Limb (tissue), 2 donors: ENCODE measurements at regions not wholly inside any gene's neighbourhood (a gene's known extent, or its start where the extent isn't known, plus 50 kb on each side); places are given as distances from the start of the nearest gene placed in this dataset.

Source experiments
- DNase-seq, 2 donors: peaks; one replicate each; pipeline ENCODE4 v3.0.0-alpha.2; 2016; ENCODE audit errors: extremely low spot score in 2 of 2

DNA sequence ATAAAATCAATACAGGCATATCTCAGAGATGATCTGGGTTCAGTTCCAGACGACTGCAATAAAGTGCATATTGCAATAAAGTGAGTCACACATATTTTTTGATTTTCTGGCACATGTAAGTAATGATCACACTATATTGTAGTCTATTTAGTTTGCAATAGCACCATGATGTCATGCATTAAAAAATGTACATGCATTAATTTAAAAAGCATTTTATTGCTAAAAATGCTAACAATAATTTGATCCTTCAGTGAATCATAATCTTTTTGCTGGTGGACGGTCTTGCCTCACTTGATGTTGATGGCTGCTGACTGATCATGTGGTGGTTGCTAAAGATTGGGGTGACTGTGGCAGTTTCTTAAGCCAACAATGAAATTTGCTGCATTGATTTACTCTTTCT lies 511.1 kb downstream of the OTOL1 start:
- no peak for DNase-seq

DNA sequence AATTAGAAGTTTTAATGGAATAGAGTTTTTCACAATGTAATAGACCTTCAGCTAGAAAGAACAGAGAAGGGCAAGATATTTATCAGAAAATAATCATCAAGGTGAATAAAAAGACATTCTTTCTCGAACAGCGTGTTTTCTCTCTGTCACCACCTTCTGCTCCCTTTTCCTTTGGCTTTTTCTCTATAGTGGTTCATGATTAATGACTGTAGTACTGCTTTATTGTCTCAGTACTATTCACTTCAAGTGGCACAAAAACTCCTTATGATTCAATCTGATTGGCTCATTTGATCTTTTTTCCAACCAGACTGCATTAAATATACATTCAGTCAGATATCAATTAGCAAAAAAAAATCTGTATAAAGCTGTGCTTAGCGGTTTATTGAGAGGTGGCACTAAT lies 516.0 kb downstream of the OTOL1 start:
- DNase-seq, result no peak

DNA sequence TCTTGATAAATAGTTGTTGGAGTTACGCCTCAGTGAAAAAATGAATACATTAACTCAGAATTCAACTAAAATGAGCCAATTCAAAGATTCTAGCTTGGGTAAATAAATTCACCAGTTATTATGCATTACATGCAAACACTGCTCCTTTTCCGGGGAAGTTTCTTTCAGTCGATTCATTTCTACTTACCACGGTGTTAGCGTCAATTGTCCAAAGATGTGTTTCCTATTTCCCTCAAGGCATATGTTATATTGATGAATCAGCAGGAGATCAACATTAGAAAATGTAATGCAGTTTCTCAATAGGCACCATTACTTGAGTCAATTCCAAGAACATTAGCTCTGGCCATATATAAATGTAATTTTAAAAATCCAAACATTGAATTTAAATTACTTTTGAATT lies 517.7 kb downstream of the OTOL1 start:
- no peak for DNase-seq

DNA sequence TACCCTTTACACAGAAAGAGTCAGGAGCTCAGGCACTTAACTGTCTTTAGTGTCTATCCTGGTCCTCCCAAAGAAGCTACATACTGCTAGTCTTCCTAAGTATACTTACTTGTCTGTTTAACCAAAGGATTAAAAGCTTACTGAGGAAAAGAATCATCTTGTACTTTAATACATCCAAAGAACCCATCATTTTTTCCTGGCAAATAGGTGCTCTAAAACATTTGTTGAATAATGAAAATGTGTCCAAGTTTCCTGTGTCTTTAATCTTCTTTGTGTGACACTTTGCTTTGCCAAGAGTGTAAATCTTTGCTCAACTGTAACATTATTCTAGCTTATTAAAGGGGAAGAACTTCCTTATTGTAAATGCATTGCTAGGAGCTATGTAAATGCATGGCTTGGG lies 519.2 kb downstream of the OTOL1 start:
- DNase-seq, result peak in 1 of 2 donors; percentile 44

DNA sequence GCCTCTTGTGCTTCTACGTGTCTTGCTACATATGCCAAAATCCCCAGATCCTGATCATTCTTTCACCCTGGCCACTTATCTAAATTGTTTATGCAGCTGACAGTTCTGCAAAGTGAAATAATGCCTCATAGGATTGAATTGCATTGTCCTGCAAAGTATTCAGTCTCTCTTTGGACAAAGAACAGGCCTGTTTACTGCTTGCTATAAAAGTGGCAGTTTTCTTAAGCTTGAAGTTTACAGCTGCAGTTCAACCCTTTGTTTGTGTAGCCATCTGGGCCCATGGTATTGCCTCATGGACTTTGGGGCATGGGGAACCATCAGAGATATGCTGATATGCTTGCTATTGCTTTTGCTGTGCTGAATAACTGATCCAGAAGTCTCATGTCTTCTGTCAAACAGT lies 523.2 kb downstream of the OTOL1 start:
- no peak for DNase-seq

DNA sequence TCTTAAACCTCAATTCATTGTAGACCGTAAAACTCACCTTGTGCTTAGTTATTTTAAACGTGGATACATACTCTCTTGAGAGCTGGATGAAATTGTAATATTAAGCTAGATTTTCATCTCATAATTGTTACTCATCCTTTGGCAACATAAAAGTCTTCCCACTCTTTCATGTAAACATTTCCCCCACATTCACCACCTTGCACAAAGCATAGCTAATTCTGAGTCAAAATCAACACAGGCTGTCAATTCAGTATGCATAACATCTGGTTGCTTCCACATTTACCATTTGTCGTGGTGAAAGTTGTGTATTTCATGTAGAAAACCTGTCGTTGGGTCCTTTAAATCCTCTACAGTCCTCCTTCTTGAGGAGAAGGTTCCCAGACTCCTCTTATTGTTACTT lies 524.6 kb downstream of the OTOL1 start:
- no peak for DNase-seq

DNA sequence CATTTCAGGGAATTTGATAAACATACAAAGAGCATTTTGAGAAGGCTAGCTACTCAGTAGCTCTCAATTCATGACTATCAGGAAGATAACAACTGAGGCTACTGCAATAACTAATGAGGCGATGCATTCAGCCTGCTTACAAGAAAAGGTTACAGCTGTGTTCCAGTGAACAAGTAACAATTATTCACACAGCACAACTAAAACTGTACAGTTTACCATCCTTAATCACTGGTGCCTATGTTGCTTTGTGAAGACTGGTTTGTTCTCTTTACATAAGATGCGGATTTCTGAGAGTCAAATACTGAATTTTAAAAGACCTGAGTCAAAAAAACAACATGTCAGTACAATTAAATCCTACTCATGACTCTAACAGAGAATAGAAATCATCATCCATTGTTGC lies 526.3 kb downstream of the OTOL1 start:
- no peak for DNase-seq

DNA sequence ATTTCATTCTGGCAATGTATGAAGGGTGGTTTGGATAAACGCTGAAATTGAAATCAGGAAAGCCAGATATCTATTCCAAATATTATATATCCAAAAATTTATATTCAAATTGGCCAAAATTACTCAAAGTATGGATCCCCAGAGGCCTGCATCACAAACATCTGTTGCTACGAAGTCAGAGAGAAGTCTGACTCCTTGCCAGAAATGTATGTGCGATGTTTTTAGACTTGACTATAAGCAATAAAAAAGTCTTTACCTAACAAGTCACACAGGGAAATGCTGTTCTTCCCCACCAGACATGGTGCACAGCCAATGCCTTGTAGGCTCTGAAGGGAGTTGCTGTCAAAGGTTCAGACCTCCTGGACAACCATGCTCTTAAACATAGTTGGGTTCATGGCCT lies 533.1 kb downstream of the OTOL1 start:
- peak in 1 of 2 donors; percentile 58 for DNase-seq

DNA sequence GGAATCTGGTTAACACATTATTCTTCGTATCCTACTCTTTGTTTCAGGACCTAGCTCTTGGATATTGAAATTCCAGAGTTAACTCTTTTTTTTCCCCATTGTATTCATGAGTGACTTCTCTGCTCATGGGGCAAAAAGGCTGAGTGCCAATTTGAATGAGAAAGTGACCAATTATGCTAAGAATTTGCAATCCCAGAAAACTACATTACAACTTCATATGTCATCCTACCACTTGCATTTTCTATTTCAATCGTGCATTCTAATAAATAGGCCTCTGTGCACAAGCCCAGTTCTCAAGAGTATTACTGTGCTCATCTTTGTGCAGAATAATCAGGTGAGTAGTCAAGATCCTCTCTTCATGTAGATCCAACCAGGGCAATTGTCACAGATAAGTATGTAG lies 537.8 kb downstream of the OTOL1 start:
- no peak for DNase-seq

DNA sequence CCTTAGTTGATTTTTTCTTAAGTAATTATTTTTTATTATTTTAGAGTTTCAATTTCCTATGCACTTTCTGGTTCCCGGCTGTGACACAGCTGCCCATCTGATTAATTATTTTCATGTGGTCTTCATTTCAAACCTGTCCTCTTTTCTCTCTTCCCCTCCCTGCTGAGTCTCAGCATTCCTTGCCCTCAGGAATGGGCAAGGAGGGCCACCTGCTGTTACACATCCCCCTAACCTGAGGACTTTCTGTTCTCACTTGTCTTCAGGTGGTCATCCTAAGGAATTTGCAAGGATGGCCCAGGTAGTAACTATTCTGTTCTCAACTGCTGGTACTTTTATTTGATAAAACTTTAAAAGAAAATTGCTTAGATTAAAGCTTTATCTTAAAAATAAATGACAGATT lies 545.0 kb downstream of the OTOL1 start:
- no peak for DNase-seq

DNA sequence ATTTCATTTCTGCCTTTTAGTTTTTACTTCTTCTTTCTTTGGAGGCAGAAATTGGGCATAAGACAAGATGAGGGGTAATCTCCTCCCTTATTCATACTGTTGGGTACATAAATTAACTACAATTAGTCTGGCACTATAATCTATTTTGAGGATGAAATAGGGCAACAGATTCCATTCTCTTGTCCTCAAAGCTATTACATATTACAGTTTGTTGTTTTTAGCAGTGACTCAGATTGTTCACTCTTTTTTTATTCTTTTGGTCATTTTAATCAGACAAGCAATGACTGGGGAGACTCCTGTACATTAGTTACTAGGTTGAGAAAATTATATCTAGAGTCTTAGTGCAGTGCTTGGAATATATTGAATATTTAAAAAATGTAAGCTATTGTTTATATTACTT lies 556.0 kb downstream of the OTOL1 start:
- DNase-seq, result no peak

DNA sequence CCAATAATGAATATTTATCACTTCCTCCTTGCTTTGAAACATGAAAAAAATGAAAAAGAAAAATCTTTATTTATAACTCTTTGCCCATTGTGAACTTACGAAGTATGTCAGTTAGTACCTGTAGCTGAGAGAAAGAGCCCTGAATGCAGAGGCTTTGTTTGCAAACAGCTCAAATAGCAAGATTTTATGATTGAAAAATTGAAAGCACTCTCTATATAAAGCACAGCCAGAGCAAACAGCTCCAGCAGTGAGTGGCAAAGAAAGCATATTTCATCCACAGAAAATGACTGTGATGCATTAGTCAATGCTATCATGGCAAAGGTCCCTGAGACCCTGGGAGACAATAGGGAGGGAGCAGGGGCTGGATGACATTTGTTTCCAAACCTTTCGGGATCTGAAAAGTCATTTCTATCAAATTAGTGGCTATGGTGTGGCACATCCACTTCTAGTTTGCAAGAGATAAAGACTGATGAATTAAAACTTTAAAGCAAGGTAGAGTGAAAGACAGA lies 576.1 kb downstream of the OTOL1 start:
- DNase-seq, result no peak

DNA sequence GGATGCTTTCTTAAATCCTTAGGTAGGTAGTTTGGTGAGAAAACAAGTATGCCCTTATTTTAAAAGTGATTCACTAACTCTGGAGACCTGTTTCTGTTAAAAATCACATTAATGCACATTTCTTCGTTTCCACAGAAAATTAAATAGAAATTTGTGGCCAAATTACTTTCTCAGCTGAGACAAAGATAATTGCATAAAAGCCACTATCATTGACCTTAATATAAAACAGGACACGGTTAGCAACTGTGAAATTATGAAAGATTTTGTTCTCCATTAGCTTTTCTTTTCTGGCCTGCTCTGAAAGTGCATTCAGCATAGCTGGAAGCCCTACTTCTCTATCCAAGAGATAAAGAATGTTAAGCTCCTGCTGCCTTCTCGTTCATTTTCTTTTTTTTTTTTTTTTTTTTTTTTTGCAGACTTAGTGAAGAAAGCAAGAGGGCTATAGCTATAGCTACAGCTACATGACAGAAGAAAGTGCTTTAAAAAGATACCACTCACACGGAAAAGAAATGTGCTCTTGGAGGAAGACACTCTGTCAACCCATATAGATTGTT lies 576.9 kb downstream of the OTOL1 start:
- no peak for DNase-seq

DNA sequence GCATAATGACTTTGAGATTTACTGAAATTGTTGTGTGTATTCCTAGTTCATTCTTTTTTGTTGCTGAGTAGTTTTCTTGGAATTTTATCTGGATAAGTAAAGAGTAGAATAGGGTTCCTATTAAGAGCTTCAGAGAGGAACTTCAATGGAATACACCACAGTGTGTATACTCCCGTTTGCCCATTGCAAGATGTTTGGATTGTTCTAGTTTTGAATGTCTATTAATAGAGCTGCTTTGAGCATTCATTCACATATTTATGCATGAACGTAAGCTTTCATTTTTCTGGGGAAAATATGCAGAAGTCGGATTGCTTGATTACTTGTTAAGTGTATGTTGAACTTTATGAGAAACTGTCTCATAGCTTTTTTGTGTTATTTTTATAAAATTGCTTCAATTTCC lies 580.5 kb downstream of the OTOL1 start:
- DNase-seq, result no peak

DNA sequence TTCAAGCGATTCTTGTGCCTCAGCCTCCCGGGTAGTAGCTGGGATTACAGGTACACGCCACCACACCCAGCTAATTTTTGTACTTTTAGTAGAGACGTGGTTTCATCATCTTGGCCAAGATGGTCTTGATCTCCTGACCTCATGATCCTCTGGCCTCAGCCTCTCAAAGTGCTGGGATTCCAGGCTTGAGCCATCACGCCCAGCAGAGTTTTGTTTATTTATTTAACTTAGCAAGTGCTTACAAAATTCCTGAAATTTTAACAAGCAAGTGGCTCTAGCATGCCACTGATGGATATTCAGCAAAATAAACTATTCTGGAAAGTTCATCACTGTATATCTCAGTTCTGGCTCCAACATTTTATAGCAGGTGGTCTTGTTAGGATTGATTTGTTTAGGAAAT lies 585.9 kb downstream of the OTOL1 start:
- no peak for DNase-seq

DNA sequence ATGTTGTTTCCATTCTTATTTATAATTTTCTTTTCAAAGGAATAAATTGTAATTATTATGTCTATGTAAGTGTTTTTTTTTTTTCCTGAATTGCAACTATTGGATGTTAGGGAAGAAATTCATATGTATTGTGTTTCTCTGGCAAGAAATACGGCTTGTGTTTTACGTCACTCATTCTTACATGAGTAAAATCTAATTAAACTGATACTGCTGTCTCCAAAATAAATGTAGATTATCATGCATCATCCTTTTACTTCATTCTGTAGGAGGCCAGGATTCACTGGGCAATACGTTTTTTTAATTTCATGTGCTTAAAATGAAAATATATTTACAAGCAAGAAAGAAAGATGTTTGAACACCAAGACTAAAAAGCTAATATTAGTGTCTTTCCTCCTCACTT lies 590.8 kb downstream of the OTOL1 start:
- DNase-seq, result no peak

DNA sequence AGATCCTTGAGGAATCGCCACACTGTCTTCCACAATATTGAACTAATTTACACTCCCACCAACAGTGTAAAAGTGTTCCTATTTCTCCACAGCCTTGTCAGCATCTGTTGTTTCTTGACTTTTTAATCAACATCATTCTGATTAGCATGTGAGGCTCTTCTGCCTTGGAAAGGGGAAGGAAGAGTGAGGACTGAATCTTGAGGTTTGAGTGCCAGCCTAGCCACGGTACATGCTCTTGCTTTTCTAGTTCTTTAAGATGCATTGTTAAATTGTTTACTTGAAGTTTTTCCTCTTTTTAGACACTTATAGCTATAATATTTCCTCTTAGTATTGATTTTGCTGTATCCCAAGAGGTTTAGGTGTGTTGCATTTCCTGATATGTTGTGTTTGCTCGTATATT lies 596.1 kb downstream of the OTOL1 start:
- DNase-seq, result no peak

DNA sequence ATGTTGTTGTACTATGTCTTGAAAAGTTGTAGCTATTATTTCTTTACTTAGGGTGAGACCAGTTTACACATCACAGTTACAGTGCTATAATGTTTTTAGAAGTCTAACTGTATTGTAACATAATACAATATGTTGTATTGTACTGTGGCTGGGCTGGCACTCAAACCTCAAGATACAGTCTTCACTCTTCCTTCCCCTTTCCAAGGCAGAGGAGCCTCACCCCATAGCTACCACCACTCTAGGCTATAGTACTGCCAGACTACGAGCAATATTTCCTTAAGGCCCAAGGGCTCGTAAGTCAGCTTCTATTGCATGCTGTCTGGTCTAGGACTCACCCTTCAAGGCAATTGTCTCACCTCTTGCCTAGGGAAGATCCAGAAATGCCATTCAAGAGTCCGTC lies 597.7 kb downstream of the OTOL1 start:
- DNase-seq, result no peak

DNA sequence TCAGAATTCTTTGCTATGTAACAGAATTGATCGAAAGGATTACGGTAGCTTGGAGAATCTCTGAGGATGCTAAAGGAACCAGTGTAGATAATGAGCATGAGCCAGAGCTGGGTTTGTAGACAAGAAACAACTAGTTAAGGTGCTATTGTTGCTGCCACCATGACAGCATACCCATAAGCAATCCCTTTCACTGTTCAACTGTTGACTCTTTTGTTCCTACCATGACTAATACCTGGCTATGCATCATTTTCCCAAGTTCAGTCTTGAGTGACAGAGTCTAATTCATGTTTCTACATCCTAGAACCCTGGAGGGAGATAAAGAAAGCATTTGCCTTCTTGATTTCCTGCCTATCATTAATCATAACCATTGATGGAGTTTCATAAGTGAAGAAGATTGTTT lies 600.3 kb downstream of the OTOL1 start:
- no peak for DNase-seq

DNA sequence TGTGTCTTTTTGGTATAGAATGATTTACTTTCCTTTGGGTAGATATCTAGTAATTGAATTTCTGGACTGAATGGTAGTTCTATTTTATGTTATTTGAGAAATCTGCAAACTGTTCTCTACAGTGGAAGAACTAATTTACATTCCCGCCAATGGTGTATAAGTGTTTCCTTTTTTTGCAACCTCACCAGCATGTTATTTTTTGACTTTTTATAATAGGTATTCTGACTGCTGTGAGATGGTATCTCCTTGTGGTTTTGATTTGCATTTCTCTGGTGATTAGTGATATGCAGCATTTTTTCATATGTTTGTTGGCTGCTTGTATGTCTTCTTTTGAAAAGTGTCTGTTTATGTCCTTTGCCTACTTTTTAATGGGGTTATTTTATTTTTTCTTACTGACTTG lies 607.2 kb downstream of the OTOL1 start:
- DNase-seq, result no peak

DNA sequence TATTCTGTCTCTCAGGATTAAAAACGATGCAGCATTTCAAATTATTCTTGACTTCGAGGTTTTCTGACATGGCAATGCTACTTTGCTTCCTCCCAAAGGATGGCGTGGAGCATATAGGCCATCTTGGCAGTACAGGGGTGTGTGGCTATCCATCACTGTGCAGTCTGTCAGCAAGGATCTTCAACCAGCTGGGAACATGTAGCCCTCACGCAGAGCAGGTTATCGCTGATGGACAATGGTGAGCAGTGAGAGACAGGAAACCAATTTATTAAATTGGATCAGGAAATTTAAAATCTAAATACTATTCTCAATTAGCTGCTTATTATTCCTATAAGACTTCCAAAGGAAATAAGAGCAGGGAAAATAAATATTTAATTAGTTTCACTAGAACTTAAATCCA lies 615.3 kb downstream of the OTOL1 start:
- no peak for DNase-seq

DNA sequence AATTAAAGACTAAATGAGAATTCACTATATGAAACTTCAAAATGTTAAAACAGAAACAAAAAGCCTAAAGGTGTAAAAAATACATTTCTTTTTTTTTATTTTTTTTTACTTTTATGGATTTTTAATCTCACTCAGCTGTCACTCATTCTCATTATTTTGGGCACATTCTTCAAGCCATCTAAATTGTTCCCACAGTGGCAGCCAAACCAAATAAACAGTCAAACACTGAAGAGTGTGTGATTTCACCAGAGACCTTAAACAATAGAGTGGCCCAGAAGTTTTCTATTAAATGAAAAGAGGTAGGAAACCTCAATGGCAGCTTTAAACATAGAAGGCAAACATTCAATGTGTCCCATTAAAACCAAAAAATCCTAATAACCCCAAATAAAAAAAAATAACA lies 616.1 kb downstream of the OTOL1 start:
- DNase-seq, result no peak

DNA sequence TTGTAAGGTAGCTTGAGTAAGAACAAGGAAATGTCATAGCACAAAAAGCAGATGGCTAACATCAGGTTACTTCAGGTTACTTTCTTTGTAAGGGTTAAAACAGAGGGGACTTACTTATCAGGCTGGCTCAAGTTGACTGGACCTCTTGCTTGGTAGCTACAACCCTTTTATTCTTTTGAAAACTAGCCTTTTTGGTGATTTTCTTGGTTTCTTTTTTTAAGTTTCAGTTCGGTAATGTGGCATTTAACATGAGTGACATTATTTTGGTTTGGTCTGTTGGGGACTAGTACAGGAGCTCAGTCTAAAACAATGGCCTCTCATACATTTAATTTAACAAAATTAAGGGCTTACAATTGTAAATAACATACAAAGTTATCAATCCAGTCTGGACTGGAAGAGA lies 621.4 kb downstream of the OTOL1 start:
- DNase-seq, result no peak

DNA sequence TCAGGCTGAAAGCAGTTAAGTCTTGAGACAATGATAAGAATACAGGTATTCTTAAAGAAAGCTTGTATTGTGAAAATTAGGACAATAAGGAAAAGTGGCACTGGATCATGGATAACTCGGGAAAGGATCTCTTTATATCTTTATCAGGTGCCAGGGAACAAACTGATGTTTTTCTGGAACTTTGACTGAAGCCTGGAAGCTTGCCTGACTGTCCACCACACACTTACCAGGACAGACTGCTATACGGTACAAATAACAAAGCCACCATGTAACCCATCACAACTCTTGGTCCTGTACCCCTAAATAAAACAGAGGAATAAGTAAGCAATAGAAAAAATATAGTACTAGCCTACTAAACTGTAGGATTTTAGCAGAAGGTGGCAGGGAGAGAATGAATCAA lies 623.0 kb downstream of the OTOL1 start:
- no peak for DNase-seq
